ENCODE measurements at regions not wholly inside any gene's neighbourhood (a gene's known extent, or its start where the extent isn't known, plus 50 kb on each side); places are given as distances from the start of the nearest gene placed in this dataset.
"Not testable (repeated sequence)": the region's sequence is repeated elsewhere in the genome, so short reads cannot be mapped to it uniquely, and the experiment has no call there.

DNA sequence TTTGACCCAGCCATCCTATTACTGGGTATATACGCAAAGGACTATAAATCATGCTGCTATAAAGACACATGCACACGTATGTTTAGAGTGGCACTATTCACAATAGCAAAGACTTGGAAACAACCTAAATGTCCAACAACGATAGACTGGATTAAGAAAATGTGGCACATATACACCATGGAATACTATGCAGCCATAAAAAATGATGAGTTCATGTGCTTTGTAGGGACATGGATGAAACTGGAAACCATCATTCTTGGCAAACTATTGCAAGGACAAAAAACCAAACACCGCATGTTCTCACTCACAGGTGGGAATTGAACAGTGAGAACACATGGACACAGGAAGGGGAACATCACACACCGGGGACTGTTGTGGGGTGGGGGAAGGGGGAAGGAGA, 117.1 kb upstream of the ECI2 start:
- TF ChIP-seq, protein P1, sequence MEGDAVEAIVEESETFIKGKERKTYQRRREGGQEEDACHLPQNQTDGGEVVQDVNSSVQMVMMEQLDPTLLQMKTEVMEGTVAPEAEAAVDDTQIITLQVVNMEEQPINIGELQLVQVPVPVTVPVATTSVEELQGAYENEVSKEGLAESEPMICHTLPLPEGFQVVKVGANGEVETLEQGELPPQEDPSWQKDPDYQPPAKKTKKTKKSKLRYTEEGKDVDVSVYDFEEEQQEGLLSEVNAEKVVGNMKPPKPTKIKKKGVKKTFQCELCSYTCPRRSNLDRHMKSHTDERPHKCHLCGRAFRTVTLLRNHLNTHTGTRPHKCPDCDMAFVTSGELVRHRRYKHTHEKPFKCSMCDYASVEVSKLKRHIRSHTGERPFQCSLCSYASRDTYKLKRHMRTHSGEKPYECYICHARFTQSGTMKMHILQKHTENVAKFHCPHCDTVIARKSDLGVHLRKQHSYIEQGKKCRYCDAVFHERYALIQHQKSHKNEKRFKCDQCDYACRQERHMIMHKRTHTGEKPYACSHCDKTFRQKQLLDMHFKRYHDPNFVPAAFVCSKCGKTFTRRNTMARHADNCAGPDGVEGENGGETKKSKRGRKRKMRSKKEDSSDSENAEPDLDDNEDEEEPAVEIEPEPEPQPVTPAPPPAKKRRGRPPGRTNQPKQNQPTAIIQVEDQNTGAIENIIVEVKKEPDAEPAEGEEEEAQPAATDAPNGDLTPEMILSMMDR (IDR thresholded peaks at IDR 0.05; ENCODE audit: low read depth, low read length): not testable (repeated sequence)
- TF ChIP-seq POLR2A (IDR thresholded peaks at IDR 0.05; ENCODE audit: extremely low read depth, insufficient read length); MYC (IDR thresholded peaks at IDR 0.05; ENCODE audit: low read depth, low read length): not testable (repeated sequence)
